HG03280 (cell line): ENCODE measurements at regions not wholly inside any gene's neighbourhood (a gene's known extent, or its start where the extent isn't known, plus 50 kb on each side); places are given as distances from the start of the nearest gene placed in this dataset.

Source experiments
- ATAC-seq: cut with Tn5 transposase; IDR thresholded peaks from one replicate; pipeline ENCODE4 v1.9.1; 2021; ENCODE audit warnings: mild to moderate bottlenecking, moderate library complexity; ENCODE audit not compliant: unreplicated experiment

- ATAC-seq: no peak
Measured at GRCh38 chr12:61356485-61356884, 903.7 kb upstream of the USP15 start.

GRCh38 chr12:61357496-61357895 lies 902.7 kb upstream of the USP15 start:
- no peak for ATAC-seq

GRCh38 chr12:61362037-61362436 lies 898.2 kb upstream of the USP15 start:
- no peak for ATAC-seq

GRCh38 chr12:61365001-61365400 lies 895.2 kb upstream of the USP15 start:
- no peak for ATAC-seq

- ATAC-seq: no peak
Measured at GRCh38 chr12:61367281-61367785, 892.9 kb upstream of the USP15 start.

GRCh38 chr12:61369241-61369910 lies 890.8 kb upstream of the USP15 start:
- ATAC-seq: no peak

GRCh38 chr12:61384511-61384910 lies 875.7 kb upstream of the USP15 start:
- ATAC-seq: no peak

GRCh38 chr12:61385771-61386170 lies 874.4 kb upstream of the USP15 start:
- ATAC-seq: no peak

GRCh38 chr12:61397668-61398067 lies 862.5 kb upstream of the USP15 start:
- no peak for ATAC-seq

GRCh38 chr12:61412201-61412600 lies 848.0 kb upstream of the USP15 start:
- ATAC-seq: no peak

- no peak for ATAC-seq
Measured at GRCh38 chr12:61414470-61414869, 845.7 kb upstream of the USP15 start.

GRCh38 chr12:61422786-61423185 lies 837.4 kb upstream of the USP15 start:
- ATAC-seq: no peak

- no peak for ATAC-seq
Measured at GRCh38 chr12:61452076-61452475, 808.1 kb upstream of the USP15 start.

- ATAC-seq: no peak
Measured at GRCh38 chr12:61487728-61488127, 772.5 kb upstream of the USP15 start.

GRCh38 chr12:61490526-61491498 lies 769.4 kb upstream of the USP15 start:
- no peak for ATAC-seq

- ATAC-seq: no peak
Measured at GRCh38 chr12:61502179-61502578, 758.0 kb upstream of the USP15 start.

GRCh38 chr12:61504396-61505080 lies 755.7 kb upstream of the USP15 start:
- ATAC-seq: no peak

- no peak for ATAC-seq
Measured at GRCh38 chr12:61513499-61513898, 746.7 kb upstream of the USP15 start.

- no peak for ATAC-seq
Measured at GRCh38 chr12:61514016-61514415, 746.2 kb upstream of the USP15 start.

GRCh38 chr12:61521258-61521657 lies 738.9 kb upstream of the USP15 start:
- no peak for ATAC-seq

- ATAC-seq: no peak
Measured at GRCh38 chr12:61523276-61523992, 736.8 kb upstream of the USP15 start.
